ENCODE measurements at regions not wholly inside any gene's neighbourhood (a gene's known extent, or its start where the extent isn't known, plus 50 kb on each side); places are given as distances from the start of the nearest gene placed in this dataset.
"Not testable (repeated sequence)": the region's sequence is repeated elsewhere in the genome, so short reads cannot be mapped to it uniquely, and the experiment has no call there.

GRCh38 chr7:63580045-63580444, 418.6 kb upstream of the ZNF722 start:
- TF ChIP-seq POLR2A (IDR thresholded peaks at IDR 0.05), result not testable (repeated sequence)
- TF ChIP-seq, protein P1, sequence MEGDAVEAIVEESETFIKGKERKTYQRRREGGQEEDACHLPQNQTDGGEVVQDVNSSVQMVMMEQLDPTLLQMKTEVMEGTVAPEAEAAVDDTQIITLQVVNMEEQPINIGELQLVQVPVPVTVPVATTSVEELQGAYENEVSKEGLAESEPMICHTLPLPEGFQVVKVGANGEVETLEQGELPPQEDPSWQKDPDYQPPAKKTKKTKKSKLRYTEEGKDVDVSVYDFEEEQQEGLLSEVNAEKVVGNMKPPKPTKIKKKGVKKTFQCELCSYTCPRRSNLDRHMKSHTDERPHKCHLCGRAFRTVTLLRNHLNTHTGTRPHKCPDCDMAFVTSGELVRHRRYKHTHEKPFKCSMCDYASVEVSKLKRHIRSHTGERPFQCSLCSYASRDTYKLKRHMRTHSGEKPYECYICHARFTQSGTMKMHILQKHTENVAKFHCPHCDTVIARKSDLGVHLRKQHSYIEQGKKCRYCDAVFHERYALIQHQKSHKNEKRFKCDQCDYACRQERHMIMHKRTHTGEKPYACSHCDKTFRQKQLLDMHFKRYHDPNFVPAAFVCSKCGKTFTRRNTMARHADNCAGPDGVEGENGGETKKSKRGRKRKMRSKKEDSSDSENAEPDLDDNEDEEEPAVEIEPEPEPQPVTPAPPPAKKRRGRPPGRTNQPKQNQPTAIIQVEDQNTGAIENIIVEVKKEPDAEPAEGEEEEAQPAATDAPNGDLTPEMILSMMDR (IDR thresholded peaks at IDR 0.05), result not testable (repeated sequence)
